GM12892 (cell line): ENCODE measurements at regions not wholly inside any gene's neighbourhood (a gene's known extent, or its start where the extent isn't known, plus 50 kb on each side); places are given as distances from the start of the nearest gene placed in this dataset.

Experiments
- POLR2A ChIP-seq: IDR thresholded peaks from 2 replicates; pipeline ENCODE4 v1.6.1; 2011; ENCODE audit warnings: low read depth, low read length, control low read depth
- POLR2AphosphoS5 ChIP-seq: IDR thresholded peaks from 2 replicates; pipeline ENCODE4 v1.6.1; 2011; ENCODE audit warnings: low read depth, low read length, control low read depth

- TF ChIP-seq POLR2A (no peak), POLR2AphosphoS5 (no peak)
These were observed 114.1 kb upstream of the GRAMD1B start for GRCh38 chr11:123316003-123316402.
